ENCODE measurements at regions not wholly inside any gene's neighbourhood (a gene's known extent, or its start where the extent isn't known, plus 50 kb on each side); places are given as distances from the start of the nearest gene placed in this dataset.
"Not testable (repeated sequence)": the region's sequence is repeated elsewhere in the genome, so short reads cannot be mapped to it uniquely, and the experiment has no call there.

DNA sequence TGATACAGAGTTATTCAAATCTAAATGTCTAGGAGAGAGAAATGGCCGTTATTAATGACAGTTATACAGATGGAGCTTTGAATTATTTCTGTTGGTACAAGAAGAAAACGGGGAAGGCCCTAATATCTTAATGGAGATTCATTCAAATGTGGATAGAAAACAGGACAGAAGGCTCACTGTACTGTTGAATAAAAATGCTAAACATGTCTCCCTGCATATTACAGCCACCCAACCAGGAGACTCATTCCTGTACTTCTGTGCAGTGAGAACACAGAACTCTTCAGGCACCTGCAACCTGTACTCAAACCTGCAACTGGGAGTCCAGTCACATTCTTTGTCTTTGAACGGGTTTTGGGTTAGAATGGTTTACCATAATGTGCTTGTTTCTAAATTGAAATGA is 403.2 kb downstream of the DAD1 start:
- Histone ChIP-seq H3K36me3 (ENCODE audit: control insufficient read depth, insufficient read depth, low read length) (no peaks in the 10 kb centered on the region), H3K4me1 (ENCODE audit: control insufficient read depth, insufficient read depth, low read length) (no peaks in the 10 kb centered on the region), H3K27me3 (ENCODE audit: control insufficient read depth, insufficient read depth, low read length) (no peaks in the 10 kb centered on the region), H3K4me3 (ENCODE audit: low read depth, low read length) (no peak overlapping the region), H3K9ac (ENCODE audit: low read length) (no peak overlapping the region), H3K9me3 (ENCODE audit: control insufficient read depth, insufficient read depth, low read depth, low read length) (no peaks in the 10 kb centered on the region), H3K27ac (ENCODE audit: low read depth, low read length) (no peak overlapping the region)

DNA sequence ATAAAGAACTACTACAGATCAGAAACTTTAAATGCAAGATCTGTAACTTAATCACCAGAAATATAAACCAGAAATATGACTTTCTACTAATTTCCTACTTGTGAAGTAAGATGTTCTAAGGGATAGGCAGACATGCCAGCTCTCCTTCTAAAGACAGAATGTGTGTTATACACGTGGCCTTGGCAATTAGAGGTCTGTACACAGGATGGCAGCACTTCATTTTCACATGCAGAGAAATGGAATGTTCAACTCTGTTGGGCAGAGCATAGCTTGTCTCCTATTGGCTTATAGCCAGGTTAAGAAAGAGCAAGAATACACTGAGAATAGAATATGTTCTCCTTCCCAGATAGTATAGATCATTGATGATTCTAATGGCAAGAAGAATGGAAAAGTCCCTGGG is 403.8 kb downstream of the DAD1 start:
- Histone ChIP-seq H3K27ac (ENCODE audit: low read depth, low read length) (no peak overlapping the region), H3K4me1 (ENCODE audit: control insufficient read depth, insufficient read depth, low read length) (no peaks in the 10 kb centered on the region), H3K36me3 (ENCODE audit: control insufficient read depth, insufficient read depth, low read length) (no peaks in the 10 kb centered on the region), H3K4me3 (ENCODE audit: low read depth, low read length) (no peak overlapping the region), H3K9me3 (ENCODE audit: control insufficient read depth, insufficient read depth, low read depth, low read length) (no peaks in the 10 kb centered on the region), H3K27me3 (ENCODE audit: control insufficient read depth, insufficient read depth, low read length) (no peaks in the 10 kb centered on the region), H3K9ac (ENCODE audit: low read length) (no peak overlapping the region)

- no peak overlapping the region for H3K9ac ChIP-seq (ENCODE audit: low read length)
- no peak overlapping the region for H3K4me3 ChIP-seq (ENCODE audit: low read depth, low read length)
- no peaks in the 10 kb centered on the region for H3K27me3 ChIP-seq (ENCODE audit: control insufficient read depth, insufficient read depth, low read length)
- no peaks in the 10 kb centered on the region for H3K36me3 ChIP-seq (ENCODE audit: control insufficient read depth, insufficient read depth, low read length)
- no peaks in the 10 kb centered on the region for H3K9me3 ChIP-seq (ENCODE audit: control insufficient read depth, insufficient read depth, low read depth, low read length)
- no peaks in the 10 kb centered on the region for H3K4me1 ChIP-seq (ENCODE audit: control insufficient read depth, insufficient read depth, low read length)
- H3K27ac ChIP-seq (ENCODE audit: low read depth, low read length) = no peak overlapping the region
Measured at GRCh38 chr14:22184830-22185168, 404.2 kb downstream of the DAD1 start.

GRCh38 chr14:22184157-22184829 is 404.7 kb downstream of the DAD1 start:
- Histone ChIP-seq H3K4me3 (ENCODE audit: low read depth, low read length) (no peak overlapping the region), H3K9me3 (ENCODE audit: control insufficient read depth, insufficient read depth, low read depth, low read length) (no peaks in the 10 kb centered on the region), H3K4me1 (ENCODE audit: control insufficient read depth, insufficient read depth, low read length) (no peaks in the 10 kb centered on the region), H3K9ac (ENCODE audit: low read length) (no peak overlapping the region), H3K27ac (ENCODE audit: low read depth, low read length) (no peak overlapping the region), H3K36me3 (ENCODE audit: control insufficient read depth, insufficient read depth, low read length) (no peaks in the 10 kb centered on the region), H3K27me3 (ENCODE audit: control insufficient read depth, insufficient read depth, low read length) (no peaks in the 10 kb centered on the region)

GRCh38 chr14:22180045-22180444 is 409.0 kb downstream of the DAD1 start:
- Histone ChIP-seq H3K9me3 (ENCODE audit: control insufficient read depth, insufficient read depth, low read depth, low read length) (no peaks in the 10 kb centered on the region), H3K36me3 (ENCODE audit: control insufficient read depth, insufficient read depth, low read length) (no peaks in the 10 kb centered on the region), H3K27me3 (ENCODE audit: control insufficient read depth, insufficient read depth, low read length) (no peaks in the 10 kb centered on the region), H3K4me1 (ENCODE audit: control insufficient read depth, insufficient read depth, low read length) (no peaks in the 10 kb centered on the region), H3K9ac (ENCODE audit: low read length) (no peak overlapping the region), H3K4me3 (ENCODE audit: low read depth, low read length) (no peak overlapping the region), H3K27ac (ENCODE audit: low read depth, low read length) (no peak overlapping the region)

- H3K4me1 ChIP-seq (ENCODE audit: control insufficient read depth, insufficient read depth, low read length) = no peaks in the 10 kb centered on the region
- no peaks in the 10 kb centered on the region for H3K27me3 ChIP-seq (ENCODE audit: control insufficient read depth, insufficient read depth, low read length)
- no peaks in the 10 kb centered on the region for H3K9me3 ChIP-seq (ENCODE audit: control insufficient read depth, insufficient read depth, low read depth, low read length)
- no peaks in the 10 kb centered on the region for H3K36me3 ChIP-seq (ENCODE audit: control insufficient read depth, insufficient read depth, low read length)
- no peak overlapping the region for H3K4me3 ChIP-seq (ENCODE audit: low read depth, low read length)
- H3K9ac ChIP-seq (ENCODE audit: low read length) = no peak overlapping the region
- H3K27ac ChIP-seq (ENCODE audit: low read depth, low read length) = no peak overlapping the region
Measured at GRCh38 chr14:22179190-22179589, 409.8 kb downstream of the DAD1 start.

GRCh38 chr14:22178333-22178839 is 410.6 kb downstream of the DAD1 start:
- Histone ChIP-seq H3K9ac (ENCODE audit: low read length) (no peak overlapping the region), H3K36me3 (ENCODE audit: control insufficient read depth, insufficient read depth, low read length) (no peaks in the 10 kb centered on the region), H3K27me3 (ENCODE audit: control insufficient read depth, insufficient read depth, low read length) (no peaks in the 10 kb centered on the region), H3K4me3 (ENCODE audit: low read depth, low read length) (no peak overlapping the region), H3K9me3 (ENCODE audit: control insufficient read depth, insufficient read depth, low read depth, low read length) (no peaks in the 10 kb centered on the region), H3K4me1 (ENCODE audit: control insufficient read depth, insufficient read depth, low read length) (no peaks in the 10 kb centered on the region), H3K27ac (ENCODE audit: low read depth, low read length) (no peak overlapping the region)

GRCh38 chr14:22177870-22178269 is 411.2 kb downstream of the DAD1 start:
- Histone ChIP-seq H3K4me1 (ENCODE audit: control insufficient read depth, insufficient read depth, low read length) (no peaks in the 10 kb centered on the region), H3K4me3 (ENCODE audit: low read depth, low read length) (no peak overlapping the region), H3K9ac (ENCODE audit: low read length) (no peak overlapping the region), H3K9me3 (ENCODE audit: control insufficient read depth, insufficient read depth, low read depth, low read length) (no peaks in the 10 kb centered on the region), H3K27me3 (ENCODE audit: control insufficient read depth, insufficient read depth, low read length) (no peaks in the 10 kb centered on the region), H3K36me3 (ENCODE audit: control insufficient read depth, insufficient read depth, low read length) (no peaks in the 10 kb centered on the region), H3K27ac (ENCODE audit: low read depth, low read length) (no peak overlapping the region)

- Histone ChIP-seq H3K9me3 (ENCODE audit: control insufficient read depth, insufficient read depth, low read depth, low read length) (no peaks in the 10 kb centered on the region), H3K36me3 (ENCODE audit: control insufficient read depth, insufficient read depth, low read length) (no peaks in the 10 kb centered on the region), H3K27me3 (ENCODE audit: control insufficient read depth, insufficient read depth, low read length) (no peaks in the 10 kb centered on the region), H3K9ac (ENCODE audit: low read length) (no peak overlapping the region), H3K4me1 (ENCODE audit: control insufficient read depth, insufficient read depth, low read length) (peaks cover 4% of the 10 kb centered on the region), H3K27ac (ENCODE audit: low read depth, low read length) (no peak overlapping the region), H3K4me3 (ENCODE audit: low read depth, low read length) (no peak overlapping the region)
Measured at GRCh38 chr14:22176957-22177356, 412.1 kb downstream of the DAD1 start.

DNA sequence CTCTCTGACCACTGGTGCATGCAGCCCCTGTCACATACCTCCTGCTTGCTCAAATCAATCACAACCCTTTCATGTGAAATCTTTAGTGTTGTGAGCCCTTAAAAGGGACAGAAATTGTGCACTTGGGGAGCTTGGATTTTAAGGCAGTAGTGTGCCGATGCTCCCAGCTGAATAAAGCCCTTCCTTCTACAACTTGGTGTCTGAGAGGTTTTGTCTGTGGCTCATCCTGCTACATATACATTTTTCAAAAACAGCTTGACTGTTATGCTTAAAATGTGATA is 413.8 kb downstream of the DAD1 start:
- not testable (repeated sequence) for H3K36me3 ChIP-seq (ENCODE audit: control insufficient read depth, insufficient read depth, low read length); H3K4me3 ChIP-seq (ENCODE audit: low read depth, low read length); H3K27ac ChIP-seq (ENCODE audit: low read depth, low read length); H3K27me3 ChIP-seq (ENCODE audit: control insufficient read depth, insufficient read depth, low read length); H3K9me3 ChIP-seq (ENCODE audit: control insufficient read depth, insufficient read depth, low read depth, low read length); H3K9ac ChIP-seq (ENCODE audit: low read length)
- H3K4me1 ChIP-seq (ENCODE audit: control insufficient read depth, insufficient read depth, low read length) = peaks cover 13% of the 10 kb centered on the region

DNA sequence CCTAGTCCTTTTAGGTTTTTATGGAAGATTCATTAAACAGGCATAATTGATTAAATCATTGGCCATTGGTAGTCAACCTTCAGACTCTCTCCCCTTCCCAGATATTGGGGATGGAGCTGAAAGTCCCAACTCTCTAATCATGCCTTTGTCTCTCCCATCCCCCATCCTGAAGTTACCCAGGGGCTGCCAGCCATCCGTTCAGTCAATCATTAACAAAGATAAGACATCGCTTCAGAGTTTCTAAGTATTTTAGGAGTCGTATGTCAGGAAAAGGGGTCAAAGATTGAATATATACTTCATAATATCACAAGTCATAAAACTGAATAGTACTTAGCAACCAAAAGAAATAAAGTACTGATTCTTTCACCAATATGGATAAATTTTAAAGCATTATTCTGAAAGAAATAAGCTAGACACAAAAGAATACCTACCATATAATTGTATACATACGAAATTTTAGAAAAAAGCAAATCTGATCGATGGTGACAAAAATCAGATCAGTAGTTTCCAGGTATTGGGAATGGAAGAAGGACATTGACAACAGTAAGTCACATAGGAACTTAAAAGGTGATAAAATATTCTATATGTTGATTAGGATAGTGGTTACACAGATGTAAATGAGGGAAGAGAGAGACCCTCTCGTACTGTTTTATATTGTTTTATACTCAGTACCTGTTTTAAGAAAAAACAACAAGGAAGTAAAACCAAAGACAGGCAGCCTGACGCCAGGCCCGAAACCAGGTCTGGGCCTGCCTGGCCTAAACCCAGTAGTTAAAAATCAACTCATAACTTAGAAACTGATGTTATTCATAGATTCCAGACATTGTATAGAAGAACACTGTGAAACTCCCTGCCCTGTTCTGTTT is 414.4 kb downstream of the DAD1 start:
- no peaks in the 10 kb centered on the region for H3K36me3 ChIP-seq (ENCODE audit: control insufficient read depth, insufficient read depth, low read length)
- peaks cover 13% of the 10 kb centered on the region for H3K4me1 ChIP-seq (ENCODE audit: control insufficient read depth, insufficient read depth, low read length)
- H3K27me3 ChIP-seq (ENCODE audit: control insufficient read depth, insufficient read depth, low read length) = no peaks in the 10 kb centered on the region
- no peaks in the 10 kb centered on the region for H3K9me3 ChIP-seq (ENCODE audit: control insufficient read depth, insufficient read depth, low read depth, low read length)
- H3K27ac ChIP-seq (ENCODE audit: low read depth, low read length) = no peak overlapping the region
- no peak overlapping the region for H3K9ac ChIP-seq (ENCODE audit: low read length)
- H3K4me3 ChIP-seq (ENCODE audit: low read depth, low read length) = no peak overlapping the region

Measured in HUES6 (cell line).